ENCODE measurements at regions not wholly inside any gene's neighbourhood (a gene's known extent, or its start where the extent isn't known, plus 50 kb on each side); places are given as distances from the start of the nearest gene placed in this dataset.

GRCh38 chr3:95711789-95712188 is 1102.6 kb upstream of the EPHA6 start:
- TF ChIP-seq L3MBTL2 (conservative IDR thresholded peaks at IDR 0.05): no peak
- no peak for TF ChIP-seq ELF4 (IDR thresholded peaks at IDR 0.05)
- no peak for TF ChIP-seq ARNT (IDR thresholded peaks at IDR 0.05)
- no peak for TF ChIP-seq FOXK2 (IDR thresholded peaks at IDR 0.05)
- no peak for TF ChIP-seq TARDBP (IDR thresholded peaks at IDR 0.05)
- no peak for TF ChIP-seq SP1 (IDR thresholded peaks at IDR 0.05)
- TF ChIP-seq HDGF (IDR thresholded peaks at IDR 0.05; ENCODE audit: borderline replicate concordance): no peak
- no peak for TF ChIP-seq FOXA1 (IDR thresholded peaks at IDR 0.05)
- no peak for TF ChIP-seq FOXM1 (IDR thresholded peaks at IDR 0.05; ENCODE audit: borderline replicate concordance)
- no peak for TF ChIP-seq CTBP1 (IDR thresholded peaks at IDR 0.05; ENCODE audit: borderline replicate concordance)
- no peak for TF ChIP-seq BHLHE40 (IDR thresholded peaks at IDR 0.05; ENCODE audit: borderline replicate concordance)
- TF ChIP-seq SUZ12 (IDR thresholded peaks at IDR 0.05): no peak
